HG03378 (cell line): ENCODE measurements at regions not wholly inside any gene's neighbourhood (a gene's known extent, or its start where the extent isn't known, plus 50 kb on each side); places are given as distances from the start of the nearest gene placed in this dataset.
"Not testable (repeated sequence)": the region's sequence is repeated elsewhere in the genome, so short reads cannot be mapped to it uniquely, and the experiment has no call there.

Source experiments
- ATAC-seq: cut with Tn5 transposase; IDR thresholded peaks from one replicate; pipeline ENCODE4 v1.9.1; 2021; ENCODE audit warnings: mild to moderate bottlenecking, moderate library complexity; ENCODE audit not compliant: unreplicated experiment

DNA sequence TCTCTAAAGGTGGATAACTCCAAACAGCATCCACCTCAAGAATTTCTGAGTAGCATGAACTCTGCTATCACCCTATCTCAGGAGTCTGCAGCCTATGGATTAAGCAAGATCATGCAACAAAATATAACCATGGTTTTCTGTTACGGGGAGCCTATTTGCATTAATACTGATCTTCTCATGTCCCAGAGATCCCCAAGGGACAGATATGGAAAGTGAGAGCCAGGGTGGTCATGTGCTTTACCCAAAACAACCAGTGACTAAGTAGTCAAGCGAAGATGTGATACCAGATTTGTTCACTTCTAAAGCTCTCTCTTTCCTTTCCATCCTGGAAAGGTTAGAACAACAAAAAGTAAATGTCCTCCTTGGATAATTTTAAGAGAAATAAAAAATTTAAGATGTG lies 125.1 kb downstream of the PRRX1 start:
- ATAC-seq: peak; percentile 65

DNA sequence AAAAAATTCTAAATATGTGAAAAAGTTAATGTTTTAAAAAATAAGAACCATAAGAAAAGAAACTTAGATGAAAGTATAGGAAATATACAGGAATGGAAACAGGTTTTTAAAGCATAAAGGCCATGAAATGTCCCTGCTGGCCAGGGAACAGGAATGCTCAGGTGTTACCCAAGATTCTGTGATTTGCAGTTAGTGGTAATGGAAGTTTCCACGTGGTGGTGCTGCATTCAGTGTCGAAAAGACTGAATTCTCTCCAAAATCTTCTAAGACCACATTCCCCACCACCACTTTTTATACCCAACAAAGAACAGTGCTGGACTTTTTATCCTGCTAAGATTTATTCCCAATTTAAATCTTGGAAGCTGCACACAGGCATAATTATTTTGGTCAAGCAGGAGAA lies 126.2 kb downstream of the PRRX1 start:
- no peak for ATAC-seq

DNA sequence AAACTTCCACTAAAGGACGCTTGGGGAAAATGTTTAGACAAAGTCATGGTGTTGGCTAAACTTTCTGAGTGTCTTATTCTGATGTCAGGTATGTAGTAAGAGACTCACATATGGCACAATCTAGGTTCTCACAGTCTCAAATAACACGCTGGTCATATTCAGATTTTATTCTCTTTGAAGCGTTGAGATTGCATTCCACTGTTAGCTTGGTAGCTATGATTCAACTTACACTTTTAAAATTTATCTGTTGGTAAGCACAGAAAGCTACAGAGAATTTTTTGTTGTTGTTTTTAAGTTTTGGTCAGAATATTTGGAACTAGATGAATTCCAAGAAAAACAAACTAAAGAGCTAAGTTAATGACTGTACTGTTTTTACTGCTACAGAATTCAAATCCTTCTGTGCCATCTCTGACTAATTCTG lies 126.7 kb downstream of the PRRX1 start:
- no peak for ATAC-seq

DNA sequence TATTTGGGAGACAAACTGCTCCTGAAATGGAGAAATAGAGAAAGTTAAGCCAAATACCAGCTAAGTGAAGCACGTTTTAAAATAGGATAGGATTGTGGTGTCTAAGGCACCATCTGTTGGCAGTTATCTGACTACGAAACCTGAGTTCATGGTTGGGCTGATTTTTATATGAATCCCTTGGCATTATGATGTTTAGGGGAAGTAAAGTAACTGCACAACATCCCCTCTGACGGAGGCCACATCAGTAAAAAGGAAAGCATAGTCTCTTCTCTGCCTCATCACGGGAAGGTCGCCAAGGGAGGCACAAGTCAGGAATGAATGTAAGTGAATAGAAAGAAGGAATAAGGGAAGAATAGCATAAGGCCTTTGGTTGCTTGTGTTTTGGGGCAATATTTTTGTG lies 128.0 kb downstream of the PRRX1 start:
- ATAC-seq: no peak

DNA sequence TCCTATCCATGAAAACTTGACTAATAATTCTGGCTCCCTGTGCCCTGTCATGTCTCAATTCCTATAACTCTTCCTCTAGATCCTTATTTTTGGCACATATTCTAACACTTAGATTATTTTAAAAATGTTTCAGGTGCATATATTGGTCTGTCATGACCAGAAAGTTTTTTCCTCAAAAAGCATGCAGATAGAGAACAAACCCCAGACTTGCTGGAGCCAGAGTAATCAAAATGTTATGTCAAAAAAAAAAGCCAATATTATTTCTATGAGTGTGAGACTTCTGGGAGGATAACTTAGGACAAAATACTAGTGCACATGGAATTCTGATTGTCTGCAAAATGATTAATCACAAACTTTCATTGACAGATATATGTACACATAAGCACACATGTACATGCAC lies 135.1 kb upstream of the MROH9 start:
- ATAC-seq: no peak

DNA sequence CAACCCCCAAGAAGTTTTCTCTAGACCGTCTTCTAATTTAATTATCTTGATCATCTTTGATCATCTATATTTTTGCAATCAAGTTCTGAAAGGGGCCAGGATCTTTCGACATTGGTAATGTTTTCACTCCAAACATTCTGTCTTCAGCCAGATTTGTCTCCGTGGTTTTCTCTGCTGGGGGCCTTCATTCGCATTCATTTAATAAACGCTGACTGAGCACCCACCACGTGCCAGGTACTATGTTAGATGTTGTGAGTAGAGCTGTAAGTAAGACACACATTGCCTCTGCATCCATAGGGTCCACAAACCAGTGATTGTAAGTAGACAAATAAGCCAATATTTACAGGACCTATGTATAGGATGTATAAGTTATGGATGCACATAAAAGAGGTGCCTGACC lies 134.5 kb upstream of the MROH9 start:
- ATAC-seq: no peak

DNA sequence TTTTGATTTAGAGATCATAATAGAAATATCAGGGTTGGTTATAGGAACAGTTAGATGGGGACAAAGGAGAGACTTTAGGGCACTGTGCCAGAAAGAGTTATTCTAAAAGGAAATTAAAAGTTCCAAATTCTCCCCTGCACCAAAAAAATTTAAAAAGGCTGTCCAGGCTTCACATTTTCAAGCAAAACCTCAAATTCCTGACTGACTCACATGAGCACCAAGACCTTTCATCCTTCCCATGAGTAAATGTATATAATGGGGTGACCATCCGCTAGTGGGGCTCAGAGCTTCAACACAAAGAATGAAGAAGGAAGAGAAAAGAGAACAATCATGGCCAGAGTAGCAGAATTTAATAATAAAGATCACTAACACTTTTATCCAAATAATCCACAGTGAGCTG lies 131.6 kb upstream of the MROH9 start:
- no peak for ATAC-seq

DNA sequence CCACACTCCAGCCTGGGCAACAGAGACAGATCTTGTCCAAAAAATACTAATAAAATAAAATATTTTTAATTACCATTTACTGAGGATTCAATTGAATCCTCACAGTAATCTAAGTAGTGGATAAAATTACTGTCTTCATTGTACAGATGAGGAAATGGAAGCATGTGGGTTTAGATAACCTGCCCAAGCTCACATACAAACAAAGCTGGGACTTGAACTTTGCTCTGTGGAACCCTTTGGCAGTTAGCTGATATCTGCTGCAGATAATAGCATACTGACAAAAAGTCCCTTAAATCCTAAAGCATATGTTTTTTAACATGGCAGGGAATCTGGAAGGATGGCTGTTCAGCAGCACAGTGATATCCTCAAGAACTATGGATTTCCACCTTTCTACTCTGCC lies 130.9 kb upstream of the MROH9 start:
- no peak for ATAC-seq

DNA sequence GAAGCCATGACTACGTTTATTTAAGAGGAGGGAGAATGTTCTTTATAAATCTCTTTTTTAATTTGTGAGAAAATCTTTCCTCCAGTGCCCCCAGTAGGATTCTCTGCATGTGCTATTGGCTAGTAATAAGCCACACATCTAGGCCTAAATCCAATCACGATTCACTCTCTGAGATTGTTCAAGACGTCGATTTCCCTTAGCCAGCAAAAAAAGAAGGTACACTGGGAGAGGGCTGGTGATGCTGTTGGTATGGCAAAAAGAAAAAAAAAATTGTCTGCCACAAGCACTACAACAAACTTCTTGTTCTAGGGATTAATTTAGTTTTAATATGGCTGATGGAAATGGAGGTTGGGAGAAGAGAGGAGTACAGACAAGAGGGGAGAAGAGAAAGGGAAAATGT lies 130.5 kb upstream of the MROH9 start:
- ATAC-seq: no peak

DNA sequence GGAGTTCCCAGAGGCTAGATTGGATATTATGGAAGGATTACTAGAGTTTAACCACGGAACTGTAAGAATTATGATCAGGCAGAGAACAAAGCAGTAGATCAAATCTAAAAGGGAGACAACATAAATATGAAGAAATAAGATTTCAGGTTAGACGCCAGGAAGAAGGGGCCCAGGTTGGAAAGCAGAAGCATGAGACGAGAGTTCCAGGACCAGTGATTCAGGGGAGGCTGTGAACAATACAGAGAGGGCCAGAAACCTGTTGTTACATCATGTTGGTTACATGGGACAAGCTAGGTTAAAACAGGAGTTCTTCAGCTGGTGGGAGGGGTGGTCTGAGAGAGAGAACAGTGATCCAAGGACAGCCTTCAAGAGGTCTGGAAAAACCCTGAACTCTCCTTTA lies 128.4 kb upstream of the MROH9 start:
- ATAC-seq: no peak

DNA sequence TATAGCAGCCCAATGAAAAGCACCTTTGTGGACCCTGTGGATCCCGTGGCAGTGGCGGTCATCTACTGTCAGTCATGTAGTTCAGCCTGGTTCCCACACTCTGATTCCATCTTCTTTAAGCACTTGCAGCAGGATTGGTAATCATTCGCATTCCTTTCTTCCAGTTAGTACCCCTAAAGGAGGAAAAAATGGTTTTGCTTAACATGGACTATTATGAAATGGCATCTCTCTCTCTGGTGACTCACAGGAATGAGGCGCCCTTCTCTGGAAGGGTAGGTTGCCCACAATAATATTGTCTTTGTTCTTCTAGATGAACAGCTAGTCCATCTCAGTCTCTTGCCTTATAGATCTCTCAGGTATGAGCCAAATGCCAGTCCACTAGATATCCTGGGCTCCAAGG lies 127.9 kb upstream of the MROH9 start:
- no peak for ATAC-seq

DNA sequence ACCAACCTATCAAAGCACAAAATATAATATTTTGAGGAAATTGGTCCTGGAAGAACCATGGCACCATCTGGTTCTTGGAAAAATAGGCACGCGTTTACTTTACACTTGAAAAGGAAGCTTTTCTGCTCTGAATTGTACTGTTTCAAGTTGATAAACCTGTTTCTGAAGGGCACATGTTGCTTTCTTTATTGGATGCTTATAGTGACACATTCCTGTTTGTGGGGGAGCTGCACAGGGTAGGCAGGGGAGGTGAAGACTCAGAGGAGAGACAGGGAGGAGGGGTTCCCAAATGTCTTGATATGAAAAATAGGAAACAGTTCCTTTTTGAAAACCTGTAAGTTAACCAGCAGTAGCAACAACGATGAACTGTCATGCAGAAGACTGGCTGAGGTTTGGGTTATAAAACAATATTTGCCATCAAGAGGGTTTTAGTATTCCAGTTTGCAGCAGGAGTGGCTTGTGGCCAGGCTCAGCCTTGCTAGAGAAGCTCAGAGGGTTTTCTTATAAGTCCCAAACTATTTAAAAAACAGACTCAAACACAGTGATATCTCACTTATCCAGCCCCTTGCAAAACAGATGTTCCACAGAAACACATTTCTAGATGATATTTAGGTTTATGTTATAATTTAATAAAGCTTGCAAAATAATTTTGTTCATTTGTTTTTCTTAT lies 127.0 kb upstream of the MROH9 start:
- ATAC-seq: no peak

DNA sequence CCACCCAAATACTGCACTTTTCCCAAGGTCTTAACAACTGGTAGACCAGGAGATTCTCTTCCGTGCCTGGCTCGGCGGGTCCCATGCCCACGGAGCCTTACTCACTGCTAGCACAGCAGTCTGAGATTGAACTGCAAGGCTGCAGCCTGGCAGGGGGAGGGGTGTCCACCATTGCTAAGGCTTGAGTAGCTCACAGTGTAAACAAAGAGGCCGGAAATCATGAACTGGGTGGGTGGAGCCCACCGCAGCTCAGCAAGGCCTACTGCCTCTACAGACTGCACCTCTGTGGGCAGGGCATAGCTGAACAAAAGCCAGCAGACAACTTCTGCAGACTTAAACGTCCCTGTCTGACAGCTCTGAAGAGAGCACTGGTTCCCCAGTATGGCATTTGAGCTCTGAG lies 124.3 kb upstream of the MROH9 start:
- not testable (repeated sequence) for ATAC-seq

DNA sequence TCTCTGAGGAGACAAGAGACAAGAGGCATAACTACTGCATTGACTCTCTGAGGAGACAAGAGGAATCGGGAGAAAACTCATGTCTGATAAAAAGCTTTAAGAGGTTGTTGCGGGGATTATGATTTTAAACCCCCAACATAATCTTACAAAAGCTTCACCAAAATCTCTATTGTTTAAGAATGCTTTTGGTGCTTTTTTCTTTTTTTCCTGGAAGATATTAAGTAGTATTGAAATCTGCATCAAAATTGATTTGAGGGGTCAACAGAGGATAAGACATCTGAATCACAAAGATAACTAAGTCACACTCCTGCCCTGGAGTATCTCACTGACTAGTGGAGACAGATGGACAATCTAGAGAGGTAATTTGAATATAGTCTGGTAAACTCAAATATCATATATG lies 115.6 kb upstream of the MROH9 start:
- no peak for ATAC-seq

DNA sequence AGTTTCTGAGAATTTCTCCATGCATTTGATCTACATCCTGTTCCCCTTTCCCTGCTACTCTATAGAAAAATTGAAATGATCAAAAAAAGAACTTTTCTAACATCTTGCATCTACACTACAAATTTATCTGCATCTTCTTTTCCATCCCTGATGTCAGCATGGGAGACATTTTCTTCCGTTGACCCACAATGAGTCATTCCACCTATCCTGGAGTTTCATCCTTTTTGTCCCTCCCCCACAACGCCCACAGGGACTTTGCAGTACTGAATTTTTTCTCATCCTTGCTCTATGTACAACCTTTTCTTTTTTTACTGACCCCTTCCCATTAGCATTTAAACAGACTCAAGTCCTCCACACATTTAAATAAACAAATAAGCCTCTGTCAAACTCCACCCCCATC lies 112.2 kb upstream of the MROH9 start:
- no peak for ATAC-seq

DNA sequence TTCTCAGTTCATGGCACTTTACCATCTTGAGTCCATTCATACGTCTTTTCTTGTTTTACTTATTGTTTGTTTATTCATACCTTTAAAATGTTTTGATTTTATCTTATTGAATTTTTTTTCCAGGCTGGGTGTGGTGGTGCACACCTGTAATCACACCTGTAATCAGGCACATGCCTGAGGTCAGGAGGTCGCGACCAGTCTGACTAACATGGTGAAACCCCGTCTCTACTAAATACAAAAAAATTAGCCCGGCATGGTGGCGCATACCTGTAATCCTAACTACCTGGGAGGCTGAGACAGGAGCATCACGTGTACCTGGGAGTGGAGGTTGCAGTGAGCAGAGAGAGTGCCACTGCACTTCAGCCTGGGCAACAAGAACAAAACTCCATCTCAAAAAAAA lies 104.1 kb upstream of the MROH9 start:
- no peak for ATAC-seq

DNA sequence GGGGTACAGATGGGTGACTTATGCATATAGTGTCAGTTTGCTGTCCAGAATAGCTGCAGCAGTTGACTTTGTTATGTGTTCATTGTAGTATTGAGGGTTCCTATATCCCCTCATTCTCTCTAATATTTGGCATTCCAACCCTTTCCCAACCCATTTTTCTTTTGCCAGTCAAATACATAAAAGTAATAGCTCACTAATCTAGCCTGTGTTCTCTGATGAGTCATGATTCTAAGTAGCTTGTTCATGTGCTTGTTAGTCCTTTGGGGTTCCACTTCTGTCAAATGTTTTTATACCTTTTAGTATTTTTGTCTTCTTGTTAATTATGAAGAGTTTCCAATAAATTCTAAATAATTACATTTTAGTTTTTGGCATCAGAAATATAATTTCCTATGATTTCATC lies 99.2 kb upstream of the MROH9 start:
- no peak for ATAC-seq

DNA sequence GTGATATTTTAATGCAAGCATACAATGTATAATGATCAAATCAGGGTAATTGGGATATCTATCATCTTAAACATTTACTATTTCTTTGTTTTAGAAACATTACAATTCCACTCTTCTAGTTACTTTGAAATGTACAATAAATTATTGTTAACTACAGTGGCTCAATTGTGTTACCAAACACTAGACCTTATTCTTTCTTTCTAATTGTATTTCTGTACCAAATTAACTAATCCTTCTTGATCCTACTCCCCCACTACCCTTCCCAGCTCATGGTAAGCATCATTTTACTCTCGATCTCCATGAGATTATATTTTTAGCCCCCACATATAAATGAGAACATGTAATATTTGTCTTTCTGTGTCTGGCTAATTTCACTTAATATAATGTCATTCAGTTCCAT lies 95.0 kb upstream of the MROH9 start:
- ATAC-seq: no peak

DNA sequence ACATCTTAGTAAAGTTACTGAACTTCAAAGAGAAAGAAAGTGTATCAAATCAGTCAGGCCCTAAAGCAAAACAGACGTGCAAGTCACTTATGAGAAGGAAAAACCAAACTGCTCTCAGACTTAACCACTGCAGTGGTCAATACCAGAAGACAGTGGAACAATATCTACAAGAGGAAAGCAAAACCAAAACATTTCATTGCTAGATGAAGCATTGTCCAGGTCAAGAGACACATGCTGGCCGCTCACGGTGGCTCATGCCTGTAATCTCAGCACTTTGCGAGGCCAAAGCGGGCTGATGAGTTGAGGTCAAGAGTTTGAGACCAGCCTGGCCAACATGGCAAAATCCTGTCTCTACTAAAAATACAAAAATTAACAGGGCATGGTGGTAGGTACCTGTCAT lies 82.0 kb upstream of the MROH9 start:
- peak; percentile 73 for ATAC-seq

DNA sequence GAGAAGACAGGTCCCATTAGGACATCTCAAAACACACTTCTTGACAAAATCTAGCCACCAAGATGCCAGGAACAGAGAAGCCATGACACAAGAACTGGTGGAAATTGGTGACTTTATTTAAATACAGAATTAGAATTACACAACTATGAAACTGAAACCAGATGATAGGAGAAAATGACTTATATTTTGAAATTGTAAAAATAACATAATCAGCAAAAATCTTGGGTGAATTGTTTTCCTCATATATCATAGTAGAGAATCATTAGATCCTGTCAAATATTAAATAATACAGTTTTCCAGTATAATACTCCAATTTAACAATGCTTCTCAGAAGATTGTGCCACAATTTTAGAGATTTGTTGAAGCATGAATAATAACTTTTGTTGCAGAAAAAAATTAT lies 81.5 kb upstream of the MROH9 start:
- no peak for ATAC-seq

DNA sequence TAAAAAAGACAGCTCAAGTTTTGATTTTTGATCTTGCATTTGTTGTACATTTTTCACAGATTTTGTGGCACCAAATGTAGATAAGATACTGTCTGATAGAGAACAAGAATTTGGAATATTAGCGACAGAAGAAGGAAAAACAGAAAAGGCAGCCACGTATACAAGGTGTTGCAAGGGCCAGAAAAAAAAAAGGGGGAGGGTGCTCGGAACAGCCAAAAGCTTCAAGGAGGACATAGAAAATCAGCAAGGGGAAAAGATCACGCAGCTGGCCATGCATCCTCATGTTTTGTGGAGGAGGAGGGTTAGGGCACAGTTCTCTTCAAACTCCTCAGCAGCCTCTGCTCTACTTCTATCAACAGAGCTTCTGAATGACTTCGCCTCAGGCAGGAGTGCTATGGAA lies 80.7 kb upstream of the MROH9 start:
- ATAC-seq: no peak

DNA sequence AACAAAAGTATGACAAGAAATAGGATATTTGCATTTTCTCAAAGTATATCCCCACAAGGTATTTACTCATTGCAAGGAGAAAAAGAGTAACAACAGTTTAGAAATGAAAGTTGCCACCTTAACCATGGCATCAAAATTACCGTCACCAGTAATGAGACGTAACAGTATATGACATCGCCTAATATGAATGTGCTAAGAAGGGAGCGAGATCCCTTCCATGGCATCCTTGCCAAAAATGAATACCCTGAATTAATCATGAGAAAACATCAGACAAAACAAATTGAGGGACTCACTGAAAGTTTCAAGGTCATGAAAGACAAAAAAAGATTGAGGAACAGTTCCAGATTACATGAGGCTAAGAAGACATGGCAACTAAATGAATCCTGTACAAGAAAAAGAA lies 78.9 kb upstream of the MROH9 start:
- ATAC-seq: no peak

DNA sequence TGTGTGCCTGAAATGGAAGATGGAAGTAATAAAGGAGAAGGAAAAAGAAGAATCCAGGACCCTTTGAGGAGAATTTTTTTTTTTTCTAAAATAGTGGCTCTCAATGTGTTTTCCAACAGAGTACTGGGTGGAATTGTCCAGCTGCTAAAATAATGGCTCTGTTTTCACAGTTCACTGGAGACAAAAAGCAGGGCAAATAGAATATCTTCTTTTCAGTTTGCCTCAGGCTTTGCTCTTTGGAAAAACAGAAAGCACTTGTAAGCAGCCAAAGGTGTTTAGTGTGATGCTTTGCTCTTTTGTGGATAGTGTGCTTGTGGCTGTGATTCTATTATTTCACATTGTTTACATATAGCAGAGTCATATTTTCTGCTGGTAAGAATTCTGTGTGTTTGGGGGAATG lies 77.4 kb upstream of the MROH9 start:
- no peak for ATAC-seq

DNA sequence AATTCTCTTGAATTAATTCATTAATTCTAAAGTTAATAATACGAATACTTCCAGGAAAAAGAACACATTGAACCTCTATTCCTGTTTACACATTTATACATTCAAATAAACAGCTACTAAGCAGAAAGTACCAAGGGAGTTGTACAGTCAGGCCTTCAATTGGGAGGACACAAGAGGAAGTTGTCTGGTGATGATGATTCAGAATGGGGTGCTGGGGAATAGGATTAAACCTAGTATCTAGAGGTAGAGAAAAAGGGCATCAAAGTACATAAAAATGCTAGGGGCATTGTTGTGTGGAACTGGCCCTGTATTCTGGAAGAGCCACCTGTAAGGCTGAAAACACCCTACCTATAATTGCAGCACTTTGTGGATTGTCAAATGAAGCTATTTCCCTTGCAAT lies 71.7 kb upstream of the MROH9 start:
- no peak for ATAC-seq
